GM12892 (cell line): ENCODE measurements at regions not wholly inside any gene's neighbourhood (a gene's known extent, or its start where the extent isn't known, plus 50 kb on each side); places are given as distances from the start of the nearest gene placed in this dataset.

Source experiments
- POLR2A ChIP-seq: IDR thresholded peaks from 2 replicates; pipeline ENCODE4 v1.6.1; 2011; ENCODE audit warnings: low read depth, low read length, control low read depth
- POLR2AphosphoS5 ChIP-seq: IDR thresholded peaks from 2 replicates; pipeline ENCODE4 v1.6.1; 2011; ENCODE audit warnings: low read depth, low read length, control low read depth

GRCh38 chr17:79559111-79559887 is 51.6 kb downstream of the RBFOX3 start:
- TF ChIP-seq POLR2A (no peak), POLR2AphosphoS5 (no peak)
